Fibroblast of mammary gland (primary cell): ENCODE measurements at regions not wholly inside any gene's neighbourhood (a gene's known extent, or its start where the extent isn't known, plus 50 kb on each side); places are given as distances from the start of the nearest gene placed in this dataset.

Source experiments
- DNase-seq: peaks from one replicate; pipeline ENCODE4 v3.0.0-alpha.2; 2010; ENCODE audit warnings: low read depth
- H3K4me3 ChIP-seq: 2 replicates; pipeline ENCODE4 v1.5.1; 2011; ENCODE audit warnings: low read depth, mild to moderate bottlenecking, low read length, moderate library complexity; ENCODE audit not compliant: control insufficient read depth
- TF ChIP-seq, protein P1 (sequence below): conservative IDR thresholded peaks from 2 replicates; pipeline ENCODE4 v1.5.1; 2011; ENCODE audit warnings: low read depth, low read length, inconsistent platforms; ENCODE audit not compliant: control insufficient read depth, insufficient read depth

DNA sequence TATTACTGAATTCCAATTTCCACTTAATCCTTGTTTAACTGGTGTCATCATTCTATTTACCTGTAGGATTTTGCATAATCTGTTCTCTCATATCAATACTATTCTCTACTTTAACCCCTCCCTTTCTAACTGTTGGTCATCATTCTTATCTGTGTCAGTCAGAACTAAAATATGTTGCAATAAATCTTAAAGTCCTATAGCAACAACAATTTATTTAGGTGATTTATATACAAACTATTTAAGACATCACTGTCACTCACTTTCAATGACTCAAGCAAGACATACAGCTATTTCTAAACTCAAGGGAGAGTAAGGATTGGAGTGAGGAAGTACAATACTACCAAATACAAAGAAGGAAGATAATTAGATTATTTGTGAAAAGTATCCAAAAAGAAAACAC is 740.4 kb downstream of the DSC3 start:
- no peak overlapping the region for H3K4me3 ChIP-seq
- TF ChIP-seq, protein P1, sequence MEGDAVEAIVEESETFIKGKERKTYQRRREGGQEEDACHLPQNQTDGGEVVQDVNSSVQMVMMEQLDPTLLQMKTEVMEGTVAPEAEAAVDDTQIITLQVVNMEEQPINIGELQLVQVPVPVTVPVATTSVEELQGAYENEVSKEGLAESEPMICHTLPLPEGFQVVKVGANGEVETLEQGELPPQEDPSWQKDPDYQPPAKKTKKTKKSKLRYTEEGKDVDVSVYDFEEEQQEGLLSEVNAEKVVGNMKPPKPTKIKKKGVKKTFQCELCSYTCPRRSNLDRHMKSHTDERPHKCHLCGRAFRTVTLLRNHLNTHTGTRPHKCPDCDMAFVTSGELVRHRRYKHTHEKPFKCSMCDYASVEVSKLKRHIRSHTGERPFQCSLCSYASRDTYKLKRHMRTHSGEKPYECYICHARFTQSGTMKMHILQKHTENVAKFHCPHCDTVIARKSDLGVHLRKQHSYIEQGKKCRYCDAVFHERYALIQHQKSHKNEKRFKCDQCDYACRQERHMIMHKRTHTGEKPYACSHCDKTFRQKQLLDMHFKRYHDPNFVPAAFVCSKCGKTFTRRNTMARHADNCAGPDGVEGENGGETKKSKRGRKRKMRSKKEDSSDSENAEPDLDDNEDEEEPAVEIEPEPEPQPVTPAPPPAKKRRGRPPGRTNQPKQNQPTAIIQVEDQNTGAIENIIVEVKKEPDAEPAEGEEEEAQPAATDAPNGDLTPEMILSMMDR: no peak
- no peak for DNase-seq

DNA sequence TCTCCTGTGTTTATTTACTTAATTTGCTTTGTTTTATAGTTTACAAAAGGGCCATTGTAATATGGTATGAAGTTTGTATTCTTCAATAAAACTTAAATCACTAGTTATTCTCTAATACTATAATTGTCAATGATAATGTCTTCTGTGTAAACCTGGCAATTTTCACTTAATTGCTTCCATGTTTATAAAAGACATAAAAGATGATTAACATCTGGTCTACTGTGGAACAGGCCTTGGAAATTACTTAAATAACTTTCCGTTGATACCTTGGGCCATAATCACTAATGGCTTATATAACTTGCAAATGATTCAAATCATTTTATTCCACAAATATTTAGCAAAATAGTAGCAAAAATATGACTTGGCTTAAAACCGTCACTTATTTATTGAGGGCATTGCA is 743.8 kb downstream of the DSC3 start:
- H3K4me3 ChIP-seq: no peak overlapping the region
- TF ChIP-seq, protein P1: no peak
- DNase-seq: no peak

DNA sequence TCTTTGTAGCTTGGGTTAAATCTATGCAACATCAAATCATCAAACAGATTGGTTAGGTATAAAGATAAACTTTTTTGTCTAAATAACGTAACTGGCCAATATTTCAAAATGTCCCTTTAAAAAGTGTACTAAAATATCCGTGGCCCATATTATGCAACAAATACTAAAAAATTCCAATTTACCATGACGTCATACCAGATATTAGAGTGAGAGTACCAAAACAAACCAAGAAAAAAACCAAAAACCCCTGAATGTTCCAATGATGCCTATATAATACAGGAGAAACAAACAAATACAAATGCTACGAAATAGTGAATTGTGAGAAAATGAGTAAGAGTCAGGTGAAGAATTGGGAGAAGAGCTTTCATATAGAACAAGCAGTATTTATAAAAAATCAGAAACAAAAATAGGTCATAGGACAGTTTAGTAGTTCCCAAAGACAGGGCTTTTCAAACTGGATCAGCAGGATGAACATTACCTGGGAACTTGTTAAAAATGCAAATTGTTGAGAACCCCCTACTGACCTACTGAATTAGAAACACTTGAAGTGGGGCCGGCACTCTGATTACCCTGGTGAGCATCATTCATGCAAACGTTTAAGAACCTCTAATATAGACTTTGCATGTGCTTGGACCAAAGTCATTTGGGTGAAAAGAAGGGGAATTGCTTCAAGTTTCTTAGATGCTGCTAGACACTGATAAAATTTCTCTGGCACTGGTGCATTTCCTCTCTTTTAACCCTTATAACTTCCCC is 753.7 kb downstream of the DSC3 start:
- TF ChIP-seq, protein P1: no peak
- no peak for DNase-seq

DNA sequence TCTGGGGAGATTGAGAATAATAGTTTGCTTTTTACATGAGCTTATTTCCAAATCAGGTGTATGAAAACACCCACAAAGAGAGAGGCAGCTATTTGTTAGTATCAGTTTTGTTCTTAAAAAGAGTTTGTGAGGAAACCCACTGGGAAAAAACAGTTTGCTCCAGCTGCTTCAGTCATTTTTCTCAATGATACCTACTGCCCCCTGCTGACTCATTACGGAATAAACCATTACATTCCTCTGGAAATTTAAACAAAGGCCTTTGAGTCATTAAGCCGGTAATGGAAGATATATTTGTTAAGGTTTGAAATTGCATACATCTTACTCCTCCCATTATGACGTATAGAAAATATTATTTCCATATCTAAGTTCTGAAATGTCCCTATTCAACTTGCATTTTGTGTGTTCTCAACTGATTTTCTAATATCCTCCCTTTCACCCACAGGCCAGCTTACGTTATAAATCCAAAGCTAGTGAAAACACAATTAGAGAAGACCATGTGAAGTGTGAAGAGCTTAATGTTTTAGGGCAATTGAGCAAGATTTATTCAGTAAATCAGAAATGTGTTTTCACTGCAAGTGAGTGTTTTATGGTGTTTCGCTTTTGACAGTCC is 761.6 kb downstream of the DSC3 start:
- TF ChIP-seq, protein P1: peak; percentile 60
- DNase-seq: peak; percentile 60
- no peak overlapping the region for H3K4me3 ChIP-seq

More for the DNA sequence above, 753.7 kb downstream of the DSC3 start:
- H3K4me3 ChIP-seq: no peak overlapping the region

DNA sequence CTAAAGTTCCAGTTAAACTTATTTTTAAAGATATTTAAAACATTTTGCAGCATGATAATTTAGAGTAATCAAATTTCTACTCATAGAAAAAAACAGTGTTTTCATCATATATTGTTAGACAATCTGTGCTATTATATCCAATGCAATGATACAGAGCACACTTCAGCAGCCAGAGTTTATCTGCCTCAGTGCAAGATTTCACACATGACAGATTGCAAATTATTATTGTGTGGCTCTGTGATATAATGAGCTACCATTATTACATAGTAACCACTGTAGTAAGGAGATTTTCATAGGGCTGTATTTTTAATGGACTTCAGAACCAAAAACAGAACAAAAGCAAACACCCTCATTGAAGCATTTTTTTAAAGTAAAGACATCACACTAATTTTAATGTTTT is 762.4 kb downstream of the DSC3 start:
- TF ChIP-seq, protein P1: no peak
- no peak overlapping the region for H3K4me3 ChIP-seq
- no peak for DNase-seq

DNA sequence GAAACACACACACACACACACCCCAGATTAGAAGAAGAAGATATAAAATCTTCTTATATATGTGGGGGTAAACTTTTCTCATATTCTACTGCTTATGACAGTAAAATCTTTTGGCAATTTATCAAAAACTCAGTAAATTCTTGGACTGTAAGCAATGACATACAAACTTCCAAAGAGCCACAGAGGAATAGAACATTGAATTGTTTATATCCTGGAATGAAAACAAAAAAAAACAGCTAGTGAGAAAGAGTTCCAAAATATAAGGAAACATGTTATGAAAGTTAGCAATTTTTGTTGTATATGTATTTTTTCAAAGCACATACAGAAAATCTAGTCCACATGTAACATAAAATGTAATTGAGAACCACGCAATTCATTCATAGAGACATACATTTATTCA is 764.9 kb downstream of the DSC3 start:
- TF ChIP-seq, protein P1: no peak
- no peak for DNase-seq
- no peak overlapping the region for H3K4me3 ChIP-seq

DNA sequence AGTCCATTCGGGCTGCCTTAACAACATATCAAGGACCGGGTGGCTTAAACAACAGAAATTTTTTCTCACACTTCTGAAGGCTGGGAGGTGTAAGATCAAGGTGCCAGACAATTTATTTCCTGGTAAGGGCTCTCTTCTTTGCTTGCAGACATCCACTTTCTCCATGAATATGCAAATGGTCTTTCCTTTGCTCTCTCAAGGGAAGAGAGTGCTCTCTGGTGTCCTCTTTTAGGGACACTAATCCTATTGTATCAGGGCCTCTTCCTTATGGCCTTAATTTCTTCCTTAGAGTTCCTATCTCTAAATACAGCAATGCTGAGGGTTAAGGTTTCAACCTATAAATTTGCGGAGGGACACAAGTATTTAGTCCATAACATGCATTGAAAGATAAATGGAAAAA is 770.8 kb downstream of the DSC3 start:
- DNase-seq: no peak
- H3K4me3 ChIP-seq: no peak overlapping the region
- TF ChIP-seq, protein P1: no peak
